ENCODE measurements at regions not wholly inside any gene's neighbourhood (a gene's known extent, or its start where the extent isn't known, plus 50 kb on each side); places are given as distances from the start of the nearest gene placed in this dataset.
"Not testable (repeated sequence)": the region's sequence is repeated elsewhere in the genome, so short reads cannot be mapped to it uniquely, and the experiment has no call there.

DNA sequence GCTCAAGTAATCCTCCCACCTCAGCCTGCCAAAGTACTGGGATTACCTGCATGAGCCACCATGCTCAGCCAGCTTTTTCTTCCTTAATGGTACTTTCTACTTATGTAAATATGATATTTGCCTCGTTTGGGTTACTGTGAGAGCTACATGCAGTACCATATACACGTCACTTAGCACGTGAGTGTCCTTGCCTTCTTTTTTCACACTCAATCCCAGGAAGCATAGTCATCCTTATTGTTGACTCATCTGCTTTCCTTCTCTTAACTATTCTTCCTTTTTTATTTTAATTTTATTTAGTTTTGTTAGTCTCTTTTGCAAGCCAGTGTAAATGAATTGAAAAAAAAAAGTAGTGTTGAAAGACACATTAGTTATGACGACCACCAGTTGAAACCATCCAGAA is 205.9 kb downstream of the HIPK3 start:
- no peak for DNase-seq (ENCODE audit: low read depth)

- DNase-seq (ENCODE audit: low read depth) = no peak
Measured at GRCh38 chr11:33461369-33462125, 204.4 kb downstream of the HIPK3 start.

GRCh38 chr11:33457948-33458347 is 200.8 kb downstream of the HIPK3 start:
- no peak for DNase-seq (ENCODE audit: low read depth)

- no peak for DNase-seq (ENCODE audit: low read depth)
Measured at GRCh38 chr11:33455867-33456463, 198.8 kb downstream of the HIPK3 start.

DNA sequence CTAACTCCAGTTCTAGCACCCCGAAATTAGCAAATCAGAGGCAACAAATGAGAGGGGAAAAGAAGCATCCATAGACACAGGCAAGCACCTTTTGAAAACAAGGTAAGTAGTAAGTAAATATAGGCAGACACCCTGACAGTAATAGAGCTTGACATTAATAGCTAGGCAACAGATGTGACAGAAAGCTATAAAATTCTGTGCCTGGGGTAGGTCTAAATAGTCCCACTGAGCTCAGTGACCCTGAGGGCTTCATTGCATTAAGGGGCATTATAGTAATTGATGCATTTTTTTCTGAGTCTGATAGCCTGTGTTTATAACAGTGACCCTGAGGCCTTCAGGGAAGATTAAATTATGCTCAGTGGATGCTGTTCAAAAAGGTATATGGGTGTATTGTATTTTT is 197.1 kb downstream of the HIPK3 start:
- no peak for DNase-seq (ENCODE audit: low read depth)

DNA sequence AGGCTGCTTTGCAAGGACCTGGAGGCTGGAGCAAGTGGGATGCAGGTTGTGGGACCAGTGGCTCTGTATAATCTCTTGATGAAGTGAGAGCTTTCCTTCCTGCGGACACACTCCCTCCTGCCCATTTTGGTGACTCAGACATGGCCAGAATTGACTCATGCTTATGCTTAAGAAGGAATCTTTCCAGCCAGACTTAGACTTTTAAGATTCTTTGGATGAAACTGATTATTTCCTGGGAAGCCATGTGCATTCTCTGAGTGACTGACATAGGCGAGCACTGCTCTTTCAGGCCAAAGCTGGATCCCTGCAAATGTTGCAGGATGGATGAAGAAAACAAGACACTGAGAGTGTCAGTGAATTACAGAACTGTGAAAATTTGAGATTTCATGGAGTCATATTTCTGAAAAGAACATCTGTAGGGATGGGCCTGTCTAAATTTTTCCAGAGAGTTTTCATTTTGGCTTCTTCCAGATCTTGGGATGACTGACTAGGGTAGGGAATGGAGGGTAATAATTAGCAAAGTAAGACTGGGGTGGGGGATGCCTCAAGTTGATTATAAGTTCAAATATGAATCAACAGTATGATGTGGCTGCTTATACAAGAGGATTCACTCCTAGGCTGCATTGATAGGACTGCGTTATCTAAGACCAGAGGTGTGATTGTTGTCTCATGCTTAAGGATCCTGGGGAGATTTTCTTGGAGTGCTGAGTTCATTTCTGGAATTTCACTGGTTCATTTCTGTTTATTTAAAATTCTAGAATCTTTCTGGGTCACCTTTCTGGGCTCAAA is 195.8 kb downstream of the HIPK3 start:
- DNase-seq (ENCODE audit: low read depth) = peak; percentile 73

- no peak for DNase-seq (ENCODE audit: low read depth)
Measured at GRCh38 chr11:33451364-33451763, 194.2 kb downstream of the HIPK3 start.

DNA sequence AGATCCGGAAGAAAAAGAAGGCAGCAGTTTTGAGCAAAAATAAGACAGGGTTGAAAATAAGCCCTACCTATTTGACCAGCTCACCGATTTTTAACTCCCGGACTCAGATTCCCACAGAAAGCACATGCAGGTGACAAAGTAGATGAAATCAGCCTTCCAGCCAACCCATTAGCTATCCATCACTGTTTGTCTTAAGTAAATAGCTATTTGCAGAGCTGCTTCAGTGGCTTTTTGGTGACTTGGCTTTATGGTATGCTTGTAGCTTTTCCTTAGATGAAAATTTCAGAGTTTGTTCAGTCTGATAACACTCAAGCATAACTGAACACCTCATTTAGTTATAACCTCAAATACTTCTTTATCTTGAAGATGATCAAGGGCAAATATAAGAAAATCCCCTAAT is 192.6 kb downstream of the HIPK3 start:
- no peak for DNase-seq (ENCODE audit: low read depth)

- DNase-seq (ENCODE audit: low read depth) = no peak
Measured at GRCh38 chr11:33448461-33449130, 191.4 kb downstream of the HIPK3 start.

DNA sequence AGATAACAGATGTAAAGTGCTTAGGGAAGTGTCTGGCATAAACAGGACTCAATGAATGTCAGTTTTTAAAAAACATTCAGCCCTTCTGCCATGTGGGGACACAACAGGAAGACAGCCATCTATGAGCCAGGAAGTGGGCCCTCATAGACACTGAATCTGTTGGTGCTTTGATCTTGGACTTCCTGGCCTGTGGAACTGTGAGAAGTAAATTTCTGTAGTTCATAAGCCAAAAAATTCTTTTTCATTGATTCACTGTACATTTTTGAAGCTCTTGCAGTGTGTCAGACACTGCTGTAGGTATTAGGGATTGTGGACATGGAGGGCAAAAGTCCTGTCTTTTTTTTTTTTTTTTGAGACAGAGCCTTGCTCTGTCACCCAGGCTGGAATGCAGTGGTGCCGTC is 188.6 kb downstream of the HIPK3 start:
- DNase-seq (ENCODE audit: low read depth) = peak; percentile 65

- DNase-seq (ENCODE audit: low read depth) = no peak
Measured at GRCh38 chr11:33444835-33445594, 187.8 kb downstream of the HIPK3 start.

GRCh38 chr11:33443684-33444083 is 186.5 kb downstream of the HIPK3 start:
- DNase-seq (ENCODE audit: low read depth) = no peak

DNA sequence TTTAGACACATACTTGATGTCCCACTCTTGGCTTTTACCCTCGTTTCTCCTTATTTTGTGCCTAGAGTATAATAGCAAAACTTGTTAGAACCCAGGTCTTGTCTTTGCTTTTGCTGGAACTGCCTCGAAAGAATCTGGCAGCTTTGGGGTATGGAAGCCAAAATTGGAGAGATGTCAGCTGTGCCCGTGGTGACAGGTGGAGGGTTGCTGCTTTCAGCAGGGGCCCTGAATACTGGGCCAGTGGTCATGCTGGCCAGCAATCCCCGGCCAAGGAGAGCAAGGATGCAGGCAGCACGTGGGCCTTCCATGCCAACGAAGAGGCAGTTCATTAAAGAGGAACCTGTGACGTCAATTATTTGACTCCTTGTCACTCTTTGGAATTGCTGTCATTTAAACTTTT is 181.1 kb downstream of the HIPK3 start:
- DNase-seq (ENCODE audit: low read depth) = no peak

DNA sequence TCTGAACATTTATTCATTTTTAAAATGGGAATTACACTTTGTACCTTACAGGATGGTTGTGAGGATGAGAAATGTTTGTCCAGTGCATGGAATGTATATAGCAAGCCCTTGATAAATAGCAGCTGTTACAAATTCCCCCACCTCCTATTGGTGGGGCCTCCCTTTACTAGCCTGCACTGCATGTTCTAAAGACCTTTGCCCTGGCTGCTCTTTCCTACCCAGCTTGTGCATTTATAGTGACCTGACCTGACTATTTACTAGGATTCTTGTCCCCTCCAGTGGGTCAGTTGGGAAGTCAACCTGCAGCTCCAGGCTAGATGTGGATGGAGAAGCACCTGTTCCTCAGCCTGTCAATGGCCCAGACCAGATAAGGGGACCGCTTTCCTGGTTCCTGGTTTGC is 180.3 kb downstream of the HIPK3 start:
- no peak for DNase-seq (ENCODE audit: low read depth)

- DNase-seq (ENCODE audit: low read depth) = no peak
Measured at GRCh38 chr11:33435216-33435615, 178.0 kb downstream of the HIPK3 start.

- DNase-seq (ENCODE audit: low read depth) = no peak
Measured at GRCh38 chr11:33434294-33434693, 177.1 kb downstream of the HIPK3 start.

DNA sequence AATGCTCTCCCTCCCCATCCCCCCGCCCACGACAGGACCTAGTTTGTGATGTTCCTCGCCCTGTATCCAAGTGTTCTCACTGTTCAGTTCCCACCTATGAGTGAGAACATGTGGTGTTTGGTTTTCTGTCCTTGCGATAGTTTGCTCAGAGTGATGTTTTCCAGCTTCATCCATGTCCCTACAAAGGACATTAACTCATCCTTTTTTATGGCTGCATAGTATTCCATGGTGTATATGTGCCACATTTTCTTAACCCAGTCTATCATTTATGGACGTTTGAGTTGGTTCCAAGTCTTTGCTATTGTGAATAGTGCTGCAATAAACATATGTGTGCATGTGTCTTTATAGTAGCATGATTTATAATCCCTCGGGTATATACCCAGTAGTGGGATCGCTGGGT is 171.3 kb downstream of the HIPK3 start:
- not testable (repeated sequence) for DNase-seq (ENCODE audit: low read depth)

GRCh38 chr11:33420959-33421566 is 163.9 kb downstream of the HIPK3 start:
- no peak for DNase-seq (ENCODE audit: low read depth)

DNA sequence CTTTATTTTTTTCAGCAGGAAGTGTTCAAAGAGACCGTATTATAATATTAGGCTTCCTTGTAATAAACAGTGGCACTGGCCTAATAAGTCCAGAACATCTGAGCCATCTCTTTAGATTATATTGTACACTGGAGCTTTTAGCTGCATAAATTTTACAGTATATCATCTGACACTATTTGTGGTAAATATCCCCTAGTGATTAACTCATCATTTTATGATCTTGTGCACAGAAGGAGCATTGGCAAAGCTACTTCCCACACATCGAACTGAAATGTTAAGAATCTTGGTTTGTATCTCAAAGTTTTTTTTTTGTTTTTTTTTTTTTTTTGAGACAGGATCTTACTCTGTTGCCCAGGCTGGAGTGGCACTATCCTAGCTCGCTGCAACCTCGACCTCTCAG is 162.7 kb downstream of the HIPK3 start:
- no peak for DNase-seq (ENCODE audit: low read depth)

- no peak for DNase-seq (ENCODE audit: low read depth)
Measured at GRCh38 chr11:33417121-33417520, 159.9 kb downstream of the HIPK3 start.

DNA sequence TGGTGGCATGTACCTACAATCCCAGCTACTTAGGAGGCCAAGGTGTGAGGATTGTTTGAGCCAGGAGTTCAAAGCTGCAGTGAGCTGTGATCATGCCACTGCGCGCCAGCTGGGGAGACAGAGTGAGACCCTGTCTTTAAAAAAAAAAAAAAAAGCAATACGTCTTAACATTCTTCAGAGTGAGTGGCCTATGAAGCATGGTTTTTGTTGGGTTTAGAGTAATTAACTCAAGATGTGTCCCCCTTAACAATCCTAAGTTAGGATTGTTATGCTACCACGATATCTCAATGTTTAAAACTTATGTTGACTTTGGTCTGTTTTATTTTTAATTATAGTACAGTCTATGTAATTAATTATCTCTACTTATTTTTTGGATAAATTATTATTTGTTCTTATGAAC is 156.1 kb downstream of the HIPK3 start:
- no peak for DNase-seq (ENCODE audit: low read depth)
